CD4-positive, alpha-beta T cell (primary cell): ENCODE measurements at regions not wholly inside any gene's neighbourhood (a gene's known extent, or its start where the extent isn't known, plus 50 kb on each side); places are given as distances from the start of the nearest gene placed in this dataset.
"Not testable (repeated sequence)": the region's sequence is repeated elsewhere in the genome, so short reads cannot be mapped to it uniquely, and the experiment has no call there.

Source experiments
- ATAC-seq: fragments of 200-7000 bp; cut with Tn5 transposase; one replicate; pipeline ENCODE4 v1.10.0; 2022; ENCODE audit warnings: mild to moderate bottlenecking; ENCODE audit not compliant: poor library complexity
- CTCF ChIA-PET: fragments of 350-600 bp; sonication (Branson Sonifier 250); formaldehyde crosslinking; loops from one replicate; lab custom pipeline; 2021; ENCODE audit warnings: antibody characterized with exemption, inconsistent platforms; lab: Charles Lee
- POLR2A ChIA-PET: fragments of 350-600 bp; sonication (Branson Sonifier 250); formaldehyde crosslinking; loops from one replicate; lab custom pipeline; 2021; ENCODE audit warnings: antibody characterized with exemption, inconsistent platforms; lab: Charles Lee
- DNase-seq, 14 experiments: peaks; one replicate each; pipeline ENCODE4 v3.0.0-alpha.2; 2013 to 2020; ENCODE audit warnings: mixed read lengths in 2 of 14
- H3K27ac ChIP-seq, 2 donors: one replicate each; pipeline versions ENCODE4 v1.5.1 to v1.7.0; 2013; ENCODE audit warnings: low read length in 2 of 2, low read depth in 1 of 2, mild to moderate bottlenecking in 1 of 2
- H3K27me3 ChIP-seq, 2 experiments: 1 replicate in 1 of 2; 2 replicates in 1 of 2; pipeline versions ENCODE4 v1.6.1 to v1.7.0; 2013; ENCODE audit warnings: low read length in 2 of 2, control low read depth in 1 of 2, mild to moderate bottlenecking in 1 of 2, moderate library complexity in 1 of 2; ENCODE audit not compliant: insufficient read depth in 2 of 2, control insufficient read depth in 1 of 2
- H3K36me3 ChIP-seq: one replicate; pipeline ENCODE4 v1.6.1; 2013; ENCODE audit warnings: low read length, control low read depth; ENCODE audit not compliant: insufficient read depth
- H3K4me1 ChIP-seq: one replicate; pipeline ENCODE4 v1.6.1; 2013; ENCODE audit warnings: low read length, control low read depth; ENCODE audit not compliant: insufficient read depth
- H3K4me3 ChIP-seq: one replicate; pipeline ENCODE4 v1.5.1; 2013; ENCODE audit warnings: mild to moderate bottlenecking, low read length, moderate library complexity
- H3K9me3 ChIP-seq, 2 experiments: 1 replicate in 1 of 2; 2 replicates in 1 of 2; pipeline versions ENCODE4 v1.6.1 to v1.7.0; 2013; ENCODE audit warnings: low read length in 2 of 2, mild to moderate bottlenecking in 2 of 2, control low read depth in 1 of 2, moderate library complexity in 1 of 2; ENCODE audit not compliant: control insufficient read depth in 1 of 2, insufficient read depth in 1 of 2
- H3K27ac Mint-ChIP-seq: one replicate; pipeline ENCODE4 v1.8.0; 2020; ENCODE audit warnings: mixed read lengths
- H3K27me3 Mint-ChIP-seq: one replicate; pipeline ENCODE4 v1.8.0; 2021; ENCODE audit warnings: mixed read lengths
- H3K36me3 Mint-ChIP-seq: one replicate; pipeline ENCODE4 v1.8.0; 2021; ENCODE audit warnings: low read depth, mixed read lengths
- H3K4me1 Mint-ChIP-seq: one replicate; pipeline ENCODE4 v1.8.0; 2021; ENCODE audit warnings: low read depth, mixed read lengths
- H3K4me3 Mint-ChIP-seq: one replicate; pipeline ENCODE4 v1.8.0; 2020; ENCODE audit warnings: mild to moderate bottlenecking, mixed read lengths
- H3K9me3 Mint-ChIP-seq: one replicate; pipeline ENCODE4 v1.8.0; 2020; ENCODE audit warnings: mixed read lengths
- intact Hi-C, 2 experiments: fragments of 100-400 bp; cut with DNase I in 1 of 2; cut with micrococcal nuclease in 1 of 2; formaldehyde crosslinking; loops; one replicate each; pipeline versions ENCODE4 v1.15.1 to v1.9.0; 2023 to 2025; cut with DNase I, micrococcal nuclease
- TF ChIP-seq, protein P1 (sequence below): fragments of 200-600 bp; IDR thresholded peaks from one replicate; pipeline ENCODE4 v1.8.0; 2022; ENCODE audit warnings: antibody characterized with exemption, mild to moderate bottlenecking

DNA sequence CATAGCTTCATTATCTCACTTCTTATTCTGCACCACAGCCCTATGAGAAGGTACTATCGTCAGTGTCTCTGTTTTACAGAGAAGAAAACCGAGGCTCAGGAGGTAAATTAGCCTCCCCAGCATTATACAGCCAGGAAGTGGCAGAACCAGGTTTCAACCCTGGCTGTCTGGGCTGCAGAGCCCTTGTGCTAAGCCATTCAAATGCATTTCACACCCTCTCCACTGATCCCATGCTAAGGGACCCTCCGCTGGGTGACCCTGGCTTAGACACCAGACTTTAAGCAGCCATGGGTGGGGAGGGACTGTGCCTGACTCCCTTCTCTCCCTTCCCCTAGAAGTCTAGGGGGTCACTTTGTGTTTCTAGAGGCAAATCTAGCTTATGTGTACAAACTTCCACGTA lies 87.5 kb downstream of the RRAGC start:
- intact Hi-C loops, result no loop called here
- DNase-seq (no peak), ATAC-seq (no peak)
- Mint-ChIP-seq H3K4me3 (no peak overlapping the region), H3K27me3 (peaks cover 40% of the 10 kb centered on the region), H3K27ac (no peak overlapping the region), H3K9me3 (no peaks in the 10 kb centered on the region), H3K4me1 (no peaks in the 10 kb centered on the region), H3K36me3 (no peaks in the 10 kb centered on the region)
- no peak overlapping the region for H3K4me3 ChIP-seq
- H3K36me3 ChIP-seq, result no peaks in the 10 kb centered on the region
- peaks cover 0 to 6% of the 10 kb centered on the region in 2 experiments for H3K27me3 ChIP-seq
- H3K9me3 ChIP-seq, result no peaks in the 10 kb centered on the region
- ChIA-PET POLR2A (no interaction called here), CTCF (no interaction called here)
- no peak overlapping the region for H3K27ac ChIP-seq
- TF ChIP-seq, protein P1, sequence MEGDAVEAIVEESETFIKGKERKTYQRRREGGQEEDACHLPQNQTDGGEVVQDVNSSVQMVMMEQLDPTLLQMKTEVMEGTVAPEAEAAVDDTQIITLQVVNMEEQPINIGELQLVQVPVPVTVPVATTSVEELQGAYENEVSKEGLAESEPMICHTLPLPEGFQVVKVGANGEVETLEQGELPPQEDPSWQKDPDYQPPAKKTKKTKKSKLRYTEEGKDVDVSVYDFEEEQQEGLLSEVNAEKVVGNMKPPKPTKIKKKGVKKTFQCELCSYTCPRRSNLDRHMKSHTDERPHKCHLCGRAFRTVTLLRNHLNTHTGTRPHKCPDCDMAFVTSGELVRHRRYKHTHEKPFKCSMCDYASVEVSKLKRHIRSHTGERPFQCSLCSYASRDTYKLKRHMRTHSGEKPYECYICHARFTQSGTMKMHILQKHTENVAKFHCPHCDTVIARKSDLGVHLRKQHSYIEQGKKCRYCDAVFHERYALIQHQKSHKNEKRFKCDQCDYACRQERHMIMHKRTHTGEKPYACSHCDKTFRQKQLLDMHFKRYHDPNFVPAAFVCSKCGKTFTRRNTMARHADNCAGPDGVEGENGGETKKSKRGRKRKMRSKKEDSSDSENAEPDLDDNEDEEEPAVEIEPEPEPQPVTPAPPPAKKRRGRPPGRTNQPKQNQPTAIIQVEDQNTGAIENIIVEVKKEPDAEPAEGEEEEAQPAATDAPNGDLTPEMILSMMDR, result no peak
- H3K4me1 ChIP-seq, result no peaks in the 10 kb centered on the region

DNA sequence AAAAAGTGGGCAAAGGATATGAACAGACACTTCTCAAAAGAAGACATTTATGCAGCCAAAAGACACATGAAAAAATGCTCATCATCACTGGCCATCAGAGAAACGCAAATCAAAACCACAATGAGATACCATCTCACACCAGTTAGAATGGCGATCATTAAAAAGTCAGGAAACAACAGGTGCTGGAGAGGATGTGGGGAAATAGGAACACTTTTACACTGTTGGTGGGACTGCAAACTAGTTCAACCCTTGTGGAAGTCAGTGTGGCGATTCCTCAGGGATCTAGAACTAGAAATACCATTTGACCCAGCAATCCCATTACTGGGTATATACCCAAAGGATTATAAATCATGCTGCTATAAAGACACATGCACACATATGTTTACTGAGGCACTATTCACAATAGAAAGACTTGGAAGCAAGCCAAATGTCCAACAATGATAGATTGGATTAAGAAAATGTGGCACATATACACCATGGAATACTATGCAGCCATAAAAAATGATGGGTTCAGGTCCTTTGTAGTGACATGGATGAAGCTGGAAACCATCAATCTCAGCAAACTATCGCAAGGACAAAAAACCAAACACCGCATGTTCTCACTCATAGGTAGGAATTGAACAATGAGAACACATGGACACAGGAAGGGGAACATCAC lies 88.9 kb downstream of the RRAGC start:
- CTCF ChIA-PET, H3K4me3 ChIP-seq, ATAC-seq: not testable (repeated sequence)

DNA sequence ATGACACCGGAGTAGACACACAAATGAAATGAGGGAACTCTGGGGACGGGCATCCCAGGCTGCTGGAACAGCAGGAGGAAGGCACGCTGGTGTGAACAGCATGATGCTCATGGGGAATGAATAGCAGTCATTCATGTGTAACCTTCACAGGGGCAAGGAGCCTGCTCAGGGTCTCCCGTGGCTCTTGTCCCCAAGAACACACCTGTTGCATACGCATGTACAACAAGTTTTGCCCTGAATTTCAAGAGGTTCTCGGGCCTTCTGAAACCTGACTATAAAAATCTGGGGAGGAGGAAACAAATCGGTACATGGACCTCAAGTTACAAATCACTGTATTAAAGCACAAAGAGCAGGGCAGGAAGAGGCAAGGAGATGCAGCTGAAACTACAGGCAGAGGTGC lies 93.4 kb downstream of the RRAGC start:
- intact Hi-C loops, result no loop called here
- Histone ChIP-seq H3K27me3 (peaks cover 14 to 15% of the 10 kb centered on the region in 2 experiments), H3K27ac (no peak overlapping the region), H3K9me3 (no peaks in the 10 kb centered on the region), H3K4me3 (no peak overlapping the region), H3K36me3 (no peaks in the 10 kb centered on the region), H3K4me1 (no peaks in the 10 kb centered on the region)
- H3K9me3 Mint-ChIP-seq, result no peaks in the 10 kb centered on the region
- H3K4me3 Mint-ChIP-seq, result no peak overlapping the region
- H3K36me3 Mint-ChIP-seq, result no peaks in the 10 kb centered on the region
- no peak for ATAC-seq
- CTCF ChIA-PET, result no interaction called here
- no peak for DNase-seq
- POLR2A ChIA-PET, result no interaction called here
- no peaks in the 10 kb centered on the region for H3K4me1 Mint-ChIP-seq
- TF ChIP-seq, protein P1, result no peak
- H3K27ac Mint-ChIP-seq, result no peak overlapping the region
- peaks cover 35% of the 10 kb centered on the region for H3K27me3 Mint-ChIP-seq

More for the DNA sequence above, 88.9 kb downstream of the RRAGC start:
- H3K27me3 Mint-ChIP-seq, result peaks cover 38% of the 10 kb centered on the region
- H3K27ac ChIP-seq, H3K4me1 Mint-ChIP-seq, intact Hi-C loops, H3K9me3 Mint-ChIP-seq, H3K4me3 Mint-ChIP-seq, DNase-seq, H3K27ac Mint-ChIP-seq, H3K36me3 ChIP-seq, POLR2A ChIA-PET, H3K27me3 ChIP-seq, H3K9me3 ChIP-seq, H3K36me3 Mint-ChIP-seq, H3K4me1 ChIP-seq: not testable (repeated sequence)

DNA sequence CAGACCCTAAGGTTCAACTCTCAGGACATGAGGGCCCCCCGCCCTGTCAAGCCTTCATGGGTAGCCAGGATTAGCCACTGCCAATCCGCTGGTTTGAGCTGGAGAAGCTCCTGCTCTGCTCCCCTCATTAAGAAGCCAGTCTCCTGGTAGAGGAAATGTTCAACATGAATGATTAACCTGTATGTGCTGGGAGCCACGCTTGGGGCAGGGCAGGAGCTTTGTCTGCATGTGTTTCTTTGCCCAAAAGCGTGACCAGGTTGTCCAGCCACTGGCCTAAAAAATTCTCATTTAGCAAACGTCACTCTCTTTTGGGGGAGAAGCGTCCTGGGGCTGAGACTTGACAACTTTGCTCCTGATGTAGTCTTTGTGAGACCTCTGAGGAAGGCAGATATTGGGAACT lies 96.5 kb downstream of the RRAGC start:
- Histone ChIP-seq H3K27ac (no peak overlapping the region), H3K27me3 (peaks cover 14 to 15% of the 10 kb centered on the region in 2 experiments), H3K9me3 (no peaks in the 10 kb centered on the region), H3K4me3 (no peak overlapping the region), H3K36me3 (no peaks in the 10 kb centered on the region), H3K4me1 (no peaks in the 10 kb centered on the region)
- H3K4me1 Mint-ChIP-seq, result no peaks in the 10 kb centered on the region
- ChIA-PET POLR2A (no interaction called here), CTCF (no interaction called here)
- H3K27me3 Mint-ChIP-seq, result peaks cover 33% of the 10 kb centered on the region
- no peaks in the 10 kb centered on the region for H3K9me3 Mint-ChIP-seq
- no peak overlapping the region for H3K4me3 Mint-ChIP-seq
- no peak overlapping the region for H3K27ac Mint-ChIP-seq
- DNase-seq (no peak), ATAC-seq (no peak)
- TF ChIP-seq, protein P1, result no peak
- intact Hi-C loops, result no loop called here
- H3K36me3 Mint-ChIP-seq, result no peaks in the 10 kb centered on the region
